MV-4-11 (cell line): ENCODE measurements at regions not wholly inside any gene's neighbourhood (a gene's known extent, or its start where the extent isn't known, plus 50 kb on each side); places are given as distances from the start of the nearest gene placed in this dataset.
"Not testable (repeated sequence)": the region's sequence is repeated elsewhere in the genome, so short reads cannot be mapped to it uniquely, and the experiment has no call there.

Experiments used
- DNase-seq: peaks from one replicate; lab custom pipeline; 2025; lab: John Stamatoyannopoulos, UW

DNA sequence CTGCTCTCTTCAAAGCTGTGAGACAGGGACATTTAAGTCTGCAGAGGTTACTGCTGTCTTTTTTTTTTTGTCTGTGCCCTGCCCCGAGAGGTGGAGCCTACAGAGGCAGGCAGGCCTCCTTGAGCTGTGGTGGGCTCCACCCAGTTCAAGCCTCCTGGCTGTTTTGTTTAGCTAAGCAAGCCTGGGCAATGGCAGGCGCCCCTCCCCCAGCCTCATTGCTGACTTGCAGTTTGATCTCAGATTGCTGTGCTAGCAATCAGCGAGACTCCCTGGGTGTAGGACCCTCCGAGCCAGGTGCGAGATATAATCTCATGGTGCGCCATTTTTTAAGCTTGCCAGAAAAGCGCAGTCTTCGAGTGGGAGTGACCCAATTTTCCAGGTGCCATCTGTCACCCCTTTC, 1595.8 kb downstream of the NLGN4Y start:
- not testable (repeated sequence) for DNase-seq

DNA sequence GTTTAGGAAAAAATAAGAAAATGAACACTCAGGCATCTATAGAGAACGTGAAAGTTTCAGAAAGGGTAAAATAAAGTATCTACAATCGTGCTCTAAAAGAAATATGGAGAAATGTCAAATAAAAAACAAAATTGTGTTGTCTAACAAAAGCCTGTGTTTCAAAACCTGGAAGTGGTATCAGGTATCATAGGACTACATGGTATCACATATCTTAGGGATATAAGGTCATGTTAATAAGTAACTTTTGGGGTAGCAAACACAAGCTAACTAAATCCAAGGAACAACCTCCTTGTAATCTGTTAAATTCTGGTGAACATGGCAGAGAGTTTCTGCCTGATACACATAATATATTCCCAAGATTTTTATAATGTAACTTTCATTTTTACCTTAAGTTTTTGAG, 1597.7 kb downstream of the NLGN4Y start:
- no peak for DNase-seq

DNA sequence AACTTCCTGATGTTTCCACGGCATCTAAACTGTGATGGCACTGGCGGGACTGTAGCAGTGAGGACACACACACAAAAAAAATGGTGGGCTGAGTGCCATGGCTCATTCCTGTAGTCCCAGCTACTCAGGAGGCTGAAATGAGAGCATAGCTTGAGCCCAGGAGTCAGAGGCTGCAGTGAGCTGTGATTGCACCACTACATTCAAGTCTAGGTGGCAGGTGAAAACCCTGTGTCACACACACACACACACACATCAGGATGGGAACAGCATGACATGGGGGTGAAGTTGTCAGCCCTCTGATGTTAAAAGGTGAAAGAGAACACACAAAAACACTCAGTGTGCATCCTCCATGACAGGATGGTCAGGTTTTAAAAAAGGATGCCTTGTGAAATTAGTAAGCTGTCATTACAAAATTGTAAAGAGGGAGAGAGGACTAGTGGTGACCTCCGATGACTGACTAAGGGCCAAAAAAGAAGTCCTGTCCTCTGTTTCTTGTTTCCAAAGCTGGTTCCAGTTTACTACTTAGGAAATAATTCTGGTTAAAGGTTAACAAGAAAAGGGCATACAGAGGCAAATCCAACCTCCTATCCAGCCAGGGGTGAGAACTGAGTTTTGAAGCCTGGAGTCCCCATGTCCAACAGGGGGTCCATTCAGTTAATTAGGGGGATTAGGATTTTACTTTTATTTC, 1600.4 kb downstream of the NLGN4Y start:
- no peak for DNase-seq

DNA sequence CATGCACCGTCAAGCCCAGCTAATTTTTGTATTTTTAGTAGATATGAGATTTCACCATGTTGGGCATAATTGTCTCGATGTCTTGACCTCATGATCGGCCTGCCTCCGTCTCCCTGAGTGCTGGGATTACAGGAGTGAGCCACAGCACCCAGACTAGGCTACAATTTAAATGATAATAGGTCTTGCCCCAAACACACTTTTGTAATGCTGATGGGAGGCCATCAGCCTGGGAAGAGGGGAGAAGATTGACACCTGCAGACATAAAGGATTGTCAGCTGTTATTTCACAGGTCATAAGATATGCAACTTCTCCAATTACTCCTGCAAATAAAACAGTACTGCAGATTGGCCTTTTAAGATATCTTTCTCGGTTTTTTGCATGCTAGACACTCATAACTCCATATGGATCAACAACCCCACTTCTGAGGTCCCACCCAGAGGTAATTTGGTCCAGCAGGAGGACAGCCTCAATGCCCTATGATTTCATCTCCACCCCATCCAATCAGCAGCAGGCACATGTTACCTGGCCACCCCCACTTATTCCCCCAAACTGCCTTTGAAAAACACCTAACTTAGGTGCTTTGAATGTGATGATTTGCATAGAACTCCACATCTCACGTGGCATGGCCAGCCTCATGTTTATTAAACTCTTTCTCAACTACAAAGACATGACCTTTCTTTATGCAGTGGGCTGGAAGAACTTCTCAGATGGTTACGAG, 1612.4 kb downstream of the NLGN4Y start:
- DNase-seq = no peak

DNA sequence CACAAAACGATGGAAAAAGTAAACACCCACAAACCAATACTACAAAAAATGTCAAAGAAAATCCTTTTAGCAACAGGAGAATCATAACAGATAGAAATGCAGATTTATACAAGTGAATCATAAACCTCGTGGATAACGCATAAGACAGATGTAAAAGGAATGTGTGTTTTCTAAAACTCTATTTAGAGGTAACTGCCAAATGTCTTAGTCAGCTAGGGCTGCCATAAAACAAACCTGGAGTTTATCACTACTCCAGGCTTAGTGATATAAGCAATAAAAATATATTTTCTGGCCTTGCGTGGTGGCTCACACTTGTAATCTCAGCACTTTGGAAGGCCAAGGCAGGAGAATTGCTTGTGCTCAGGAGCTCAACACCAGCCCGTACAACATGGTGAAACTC, 1633.5 kb downstream of the NLGN4Y start:
- DNase-seq = no peak

DNA sequence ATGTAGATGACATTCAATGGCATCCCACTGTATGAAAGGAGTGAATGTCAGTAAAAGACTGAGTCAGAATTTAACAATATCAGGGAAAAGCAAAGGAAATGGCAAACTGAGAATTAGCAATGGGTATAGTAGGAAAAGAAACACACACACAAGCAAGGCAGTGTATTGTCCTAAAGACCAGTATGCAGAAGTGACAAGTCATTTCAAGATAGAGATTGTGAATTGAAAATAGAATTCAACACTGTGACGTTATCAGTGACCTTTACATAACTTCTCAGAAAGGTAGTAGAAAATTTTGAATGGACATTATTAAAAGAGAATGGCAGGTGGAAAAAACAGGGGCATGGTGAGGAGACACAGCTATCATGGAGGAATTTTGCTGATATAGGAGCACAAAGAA, 1651.4 kb downstream of the NLGN4Y start:
- not testable (repeated sequence) for DNase-seq

DNA sequence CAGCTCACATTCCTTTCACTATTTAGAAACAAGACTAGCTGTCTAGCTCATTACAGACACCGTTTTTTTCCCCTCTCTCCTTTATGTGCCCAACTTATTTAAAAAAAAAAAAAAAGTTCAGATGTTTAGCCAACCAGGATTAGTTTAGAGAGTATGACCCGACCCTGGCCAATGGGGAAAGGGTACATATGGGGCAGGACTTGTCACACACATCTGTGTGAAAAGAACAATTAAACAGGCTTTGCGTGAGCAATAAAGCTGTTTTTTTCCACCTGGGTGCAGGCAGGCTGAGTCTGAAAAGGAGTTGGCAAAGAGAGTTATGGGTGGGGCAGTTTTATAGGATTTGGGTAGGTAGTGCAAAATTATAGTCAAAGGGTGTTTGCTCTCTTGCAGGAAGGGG, 1674.5 kb downstream of the CDY2B start:
- DNase-seq = not testable (repeated sequence)

DNA sequence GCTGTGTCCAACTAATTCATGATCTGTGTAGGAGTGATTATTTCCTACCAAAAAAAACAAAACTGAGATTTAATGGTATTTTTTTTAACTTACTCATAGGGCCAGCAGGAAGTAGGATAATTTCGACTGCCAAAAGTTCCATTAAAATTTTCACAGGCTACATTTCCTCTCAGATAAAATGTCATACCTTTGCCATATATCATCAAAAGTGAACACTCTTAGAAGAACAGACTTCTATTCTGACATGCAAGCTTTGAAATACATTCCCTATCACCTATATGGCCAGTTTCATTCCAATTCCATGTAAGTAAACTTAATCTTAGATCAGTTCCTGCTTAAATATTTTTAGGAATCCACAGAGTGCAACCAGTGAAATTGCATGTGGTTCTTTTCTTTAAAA, 1636.7 kb downstream of the CDY2B start:
- not testable (repeated sequence) for DNase-seq

DNA sequence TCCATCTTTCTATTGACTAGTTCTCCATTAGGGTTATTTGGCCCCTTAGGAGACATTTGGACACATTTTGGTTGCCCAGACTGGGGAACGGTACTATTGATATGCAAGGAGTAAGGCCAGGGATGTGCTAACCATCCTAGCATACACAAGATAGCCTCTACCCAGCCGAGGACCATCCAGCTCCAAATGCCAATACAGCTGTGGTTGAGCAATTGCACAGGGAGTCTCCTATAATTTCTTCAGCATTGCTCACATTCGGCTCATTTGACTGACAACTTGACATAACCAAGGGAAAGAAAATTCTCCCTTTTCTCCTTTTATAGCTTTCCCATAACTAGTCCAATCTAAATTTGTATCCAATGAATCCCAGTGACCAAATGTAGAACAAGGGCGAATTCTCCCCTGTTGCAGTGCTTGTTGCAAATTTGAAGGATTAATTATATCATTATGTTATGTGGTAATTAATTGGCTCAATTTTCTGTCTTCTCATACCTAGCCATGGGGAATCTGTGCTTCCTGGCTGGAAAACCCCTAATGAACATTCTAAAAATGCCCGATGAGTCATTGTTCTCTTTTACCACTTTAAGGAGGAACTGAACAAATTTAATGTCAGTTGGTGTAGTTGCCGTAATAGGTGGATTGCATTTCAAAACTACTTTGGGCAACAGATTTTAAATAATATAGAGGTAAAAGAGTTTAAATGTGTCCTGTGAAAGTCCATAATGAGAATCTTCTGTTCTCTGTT, 1625.3 kb downstream of the CDY2B start:
- not testable (repeated sequence) for DNase-seq

DNA sequence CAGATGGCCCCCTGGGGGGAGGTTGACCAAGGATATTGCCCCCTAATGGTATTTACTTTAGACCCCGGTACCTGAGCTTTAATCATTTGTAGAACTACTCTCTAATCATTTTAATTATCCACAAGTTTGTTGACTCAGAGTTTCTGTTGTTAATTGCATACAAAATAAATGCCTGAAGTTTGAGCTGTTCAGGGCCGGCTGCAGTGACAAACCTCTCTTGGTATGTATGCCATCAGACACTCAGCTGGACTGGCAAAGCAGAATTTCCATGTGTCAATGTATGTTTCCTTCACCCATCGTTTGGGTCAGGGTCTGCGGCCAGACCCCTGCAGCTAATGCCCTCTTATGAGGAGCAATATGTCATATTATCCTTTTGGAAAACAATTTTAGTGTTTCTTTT, 1624.2 kb downstream of the CDY2B start:
- DNase-seq = not testable (repeated sequence)
